HG03175 (cell line): ENCODE measurements at regions not wholly inside any gene's neighbourhood (a gene's known extent, or its start where the extent isn't known, plus 50 kb on each side); places are given as distances from the start of the nearest gene placed in this dataset.
A peak's percentile ranks its signal among the peaks of the same experiment; 100 is the strongest.

Experiments
- ATAC-seq: cut with Tn5 transposase; IDR thresholded peaks from one replicate; pipeline ENCODE4 v1.9.1; 2021; ENCODE audit warnings: mild to moderate bottlenecking, moderate library complexity; ENCODE audit not compliant: unreplicated experiment

DNA sequence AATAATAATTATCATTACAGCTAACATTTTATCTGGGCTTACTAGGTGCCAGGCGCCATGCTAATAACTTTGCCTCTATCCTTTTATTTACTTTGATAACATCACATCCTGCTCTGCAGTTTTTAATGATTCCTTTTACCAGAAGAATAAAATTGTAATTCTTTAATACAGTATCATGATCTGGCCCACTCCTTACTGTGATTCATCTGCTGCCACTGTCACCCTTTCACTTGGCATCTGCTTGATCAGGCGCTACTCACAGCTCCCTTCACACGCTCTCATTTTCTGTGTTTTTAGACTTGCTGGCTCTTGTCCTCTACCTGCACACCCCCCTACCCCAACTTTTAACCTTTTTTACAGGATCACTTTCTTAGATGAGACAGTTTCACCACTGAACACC, 167.5 kb downstream of the NTMT2 start:
- ATAC-seq = no peak

DNA sequence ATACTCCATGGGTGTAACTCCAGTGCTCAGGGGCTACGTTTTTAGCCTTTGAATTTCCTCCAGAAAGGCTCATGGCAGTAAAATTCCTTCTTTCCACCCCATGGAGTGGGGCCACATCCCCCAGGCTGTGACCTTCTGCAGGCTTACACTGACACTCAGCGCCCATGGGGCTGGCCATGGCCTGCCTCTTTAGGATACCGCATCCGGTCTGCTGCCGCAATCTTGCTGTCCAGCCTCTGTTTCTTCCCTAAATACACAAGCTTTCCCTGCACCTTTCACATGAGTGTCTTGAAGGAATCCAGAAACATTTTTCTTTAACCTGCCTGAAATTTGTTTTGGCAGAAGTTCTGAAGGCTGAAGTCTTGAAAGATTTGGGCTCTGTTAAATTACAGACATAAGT, 170.5 kb downstream of the NTMT2 start:
- no peak for ATAC-seq

- ATAC-seq = no peak
Measured at GRCh38 chr1:170318141-170318540, 172.4 kb downstream of the NTMT2 start.

DNA sequence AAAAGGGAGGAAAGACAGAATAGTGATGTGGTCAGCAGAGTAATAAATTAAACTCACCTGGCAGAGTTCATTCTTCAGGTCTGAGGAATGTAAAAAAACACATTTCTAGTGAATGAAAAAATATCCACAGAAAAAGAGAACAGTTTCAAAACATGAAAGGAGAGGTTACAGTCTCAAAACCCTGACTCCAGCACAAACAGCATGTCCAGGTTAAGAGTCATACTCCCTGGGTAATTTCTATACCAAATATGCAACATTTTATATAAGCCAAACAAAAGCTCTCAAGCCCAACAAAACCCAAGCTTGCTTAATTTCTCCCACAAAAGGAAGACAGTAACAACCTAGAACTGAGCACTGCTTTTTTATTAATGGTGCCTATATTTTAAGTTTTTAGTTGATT, 173.0 kb downstream of the NTMT2 start:
- no peak for ATAC-seq

DNA sequence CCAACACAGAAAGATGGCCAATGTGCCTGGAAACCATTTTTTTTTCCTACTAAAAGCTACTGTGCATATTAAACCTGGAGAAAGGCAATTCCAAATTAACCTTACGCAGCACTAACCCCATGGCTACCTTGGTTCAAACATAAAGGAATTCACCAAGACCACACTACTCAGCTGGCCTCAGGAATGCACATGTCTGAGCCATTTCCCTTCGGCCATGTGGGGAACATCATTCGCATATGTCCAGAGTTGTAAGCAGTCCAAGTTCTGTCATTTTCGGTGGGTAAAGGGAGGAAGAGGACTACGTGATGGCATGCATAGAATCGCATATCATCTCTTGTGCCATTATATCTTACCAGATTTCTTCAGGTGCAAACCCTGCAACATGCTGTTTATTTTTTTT, 175.4 kb downstream of the NTMT2 start:
- ATAC-seq = no peak

GRCh38 chr1:170326186-170326585, 180.4 kb downstream of the NTMT2 start:
- no peak for ATAC-seq

- ATAC-seq = no peak
Measured at GRCh38 chr1:170332801-170333200, 187.0 kb downstream of the NTMT2 start.

- no peak for ATAC-seq
Measured at GRCh38 chr1:170337413-170337994, 191.7 kb downstream of the NTMT2 start.

DNA sequence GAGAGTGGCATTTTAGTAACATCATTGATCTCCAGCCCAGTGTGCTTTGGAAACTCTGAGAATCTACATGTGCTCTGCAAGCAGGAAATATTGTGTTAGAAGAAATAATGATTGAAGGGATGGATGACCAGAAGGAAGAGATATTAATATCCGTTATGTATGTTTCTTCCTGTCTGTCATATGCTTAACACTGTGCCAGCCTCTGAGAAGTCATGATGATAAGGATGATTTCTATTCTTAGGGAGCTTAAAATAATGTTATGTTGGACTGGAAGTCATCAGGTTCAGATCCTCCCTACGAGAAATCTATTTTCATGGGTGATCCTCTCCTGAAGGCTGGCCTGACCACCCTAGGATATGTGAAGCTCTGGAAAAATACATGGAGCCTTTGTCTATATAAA, 192.4 kb upstream of the GORAB start:
- ATAC-seq = no peak

GRCh38 chr1:170340308-170340707, 191.7 kb upstream of the GORAB start:
- no peak for ATAC-seq

GRCh38 chr1:170351366-170351946, 180.5 kb upstream of the GORAB start:
- ATAC-seq = no peak

DNA sequence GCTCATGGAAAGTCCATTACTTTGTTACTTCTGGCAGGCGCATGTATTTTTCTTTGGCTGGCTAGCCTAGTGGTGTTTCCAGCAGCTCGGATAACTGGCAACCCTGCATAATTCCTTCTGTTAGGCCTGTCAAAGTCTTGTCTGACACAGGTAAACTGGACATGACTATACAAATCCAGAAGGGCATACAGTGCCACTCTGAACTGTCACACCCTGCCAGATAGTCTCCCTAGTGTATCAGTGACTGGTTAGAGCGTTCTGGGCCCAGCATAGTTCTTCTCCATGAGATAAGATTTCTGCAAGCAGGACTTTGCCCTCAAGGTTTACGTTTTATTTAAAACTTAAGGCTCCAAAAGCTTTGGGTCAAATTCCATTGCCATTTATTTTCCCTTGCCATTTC, 177.7 kb upstream of the GORAB start:
- no peak for ATAC-seq

DNA sequence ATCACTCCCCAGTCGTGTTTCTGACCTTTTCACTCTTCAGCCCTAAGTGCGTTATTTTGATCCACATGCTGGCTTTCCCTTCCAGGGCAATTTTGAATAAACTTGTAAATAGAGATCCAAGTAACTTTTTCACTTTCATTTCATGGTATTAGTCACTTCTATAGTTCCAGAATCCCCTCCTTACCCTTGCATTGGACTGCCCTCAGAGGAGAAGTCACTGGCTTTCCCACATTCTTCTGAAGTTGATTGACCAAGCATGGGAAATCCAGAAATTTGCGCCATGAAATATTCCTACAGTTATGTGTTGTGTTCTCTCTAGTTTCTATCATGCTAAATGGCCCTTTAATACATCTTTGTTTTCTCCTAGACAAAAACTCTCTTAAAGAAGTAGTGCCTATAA, 177.3 kb upstream of the GORAB start:
- ATAC-seq = no peak

- ATAC-seq = no peak
Measured at GRCh38 chr1:170355267-170355801, 176.6 kb upstream of the GORAB start.

DNA sequence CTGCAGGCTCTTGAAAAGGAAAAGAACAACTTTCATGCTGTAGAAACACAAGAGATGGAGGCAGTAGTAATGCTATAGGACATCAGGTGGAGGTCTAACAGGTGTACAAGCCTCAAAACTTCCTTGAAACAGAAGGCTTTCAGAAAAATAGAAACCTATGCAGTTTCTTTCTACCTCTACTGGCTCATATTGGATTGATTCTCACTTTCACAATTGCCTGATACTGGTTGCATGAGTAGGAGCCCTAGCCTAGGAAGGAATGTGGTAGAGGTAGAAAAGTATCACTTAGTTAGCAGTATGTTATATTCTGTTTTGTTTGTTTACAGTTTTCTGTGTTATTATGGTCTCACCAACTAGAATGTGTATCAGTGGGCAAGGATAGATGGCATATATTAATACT, 175.4 kb upstream of the GORAB start:
- peak; percentile 61 for ATAC-seq

GRCh38 chr1:170357750-170358149, 174.2 kb upstream of the GORAB start:
- no peak for ATAC-seq

DNA sequence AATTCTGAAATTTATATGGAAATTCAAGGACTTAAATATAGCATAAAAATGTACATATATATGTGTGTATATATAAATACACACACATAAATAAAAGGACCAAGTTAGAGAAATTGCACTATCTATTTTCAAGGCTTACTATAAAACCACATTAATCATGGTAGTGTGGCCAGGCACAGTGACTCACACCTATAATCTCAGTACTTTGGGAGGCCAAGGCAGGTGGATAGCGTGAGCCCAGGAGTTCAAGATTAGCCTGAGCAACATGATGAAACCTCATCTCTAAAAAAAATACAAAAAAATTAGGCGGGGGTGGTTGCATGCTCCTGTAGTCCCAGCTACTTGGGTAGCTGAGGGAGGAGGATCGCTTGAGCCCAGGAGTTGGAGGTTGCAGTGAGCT, 171.4 kb upstream of the GORAB start:
- ATAC-seq = no peak

- no peak for ATAC-seq
Measured at GRCh38 chr1:170365331-170365730, 166.6 kb upstream of the GORAB start.

DNA sequence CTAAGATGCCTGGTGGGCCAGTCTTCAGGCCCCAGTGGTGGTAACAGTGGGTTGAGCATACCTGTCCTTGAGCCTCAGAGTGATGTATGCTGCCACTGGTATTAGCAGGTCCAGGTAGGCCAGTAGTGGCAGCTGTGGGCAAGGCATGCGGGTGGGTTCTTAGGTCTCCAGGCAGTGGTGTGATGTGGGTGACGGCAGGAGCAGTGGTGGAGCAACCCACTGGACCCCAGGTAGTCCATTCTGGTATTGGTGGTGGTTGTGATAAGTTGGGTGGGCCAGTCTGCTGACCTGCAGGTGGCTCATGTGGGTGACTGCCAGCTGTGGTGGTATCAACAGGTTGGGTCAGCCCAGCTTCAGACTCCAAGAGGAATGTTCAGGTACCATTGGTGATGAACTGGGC, 165.0 kb upstream of the GORAB start:
- ATAC-seq = no peak

GRCh38 chr1:170367615-170368014, 164.4 kb upstream of the GORAB start:
- ATAC-seq = no peak

DNA sequence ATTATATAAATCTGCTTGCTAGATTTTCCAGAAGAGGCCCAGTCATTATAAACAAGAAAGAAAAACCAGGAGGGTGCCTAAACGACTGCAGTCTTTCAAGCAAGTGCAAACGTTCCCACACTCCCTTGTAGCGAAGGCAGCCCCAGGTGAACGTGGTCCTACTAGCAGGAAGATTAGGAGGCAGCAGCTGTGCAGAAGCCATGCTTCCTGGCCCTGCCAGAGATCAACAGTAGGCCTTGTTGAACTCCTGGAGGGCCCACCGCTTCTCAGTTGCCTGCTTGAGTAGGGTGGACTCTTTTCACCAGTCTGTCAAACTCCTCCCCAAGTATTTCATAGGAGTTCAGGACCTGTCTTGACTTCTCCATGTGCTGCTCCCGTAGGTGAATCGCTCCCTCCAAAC, 163.0 kb upstream of the GORAB start:
- no peak for ATAC-seq

DNA sequence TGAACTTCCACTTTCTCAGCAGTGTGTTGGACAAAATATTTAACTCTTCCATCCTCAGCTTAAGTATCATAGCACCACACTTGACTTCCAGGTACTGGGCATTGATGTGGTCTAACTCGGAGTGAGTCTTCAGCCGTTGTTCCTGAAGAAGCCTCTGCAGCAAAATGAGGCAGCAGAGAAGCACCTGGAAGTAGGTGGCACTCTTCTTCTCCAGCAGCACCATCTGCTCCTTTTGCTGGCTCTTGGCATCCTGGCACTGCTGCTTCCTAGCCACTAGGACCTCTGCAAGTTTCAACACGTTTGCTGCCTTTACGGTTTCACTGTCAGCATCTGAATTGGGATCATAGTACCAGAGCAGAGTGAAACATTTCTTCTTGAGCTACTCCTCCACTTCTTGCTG, 162.5 kb upstream of the GORAB start:
- no peak for ATAC-seq

DNA sequence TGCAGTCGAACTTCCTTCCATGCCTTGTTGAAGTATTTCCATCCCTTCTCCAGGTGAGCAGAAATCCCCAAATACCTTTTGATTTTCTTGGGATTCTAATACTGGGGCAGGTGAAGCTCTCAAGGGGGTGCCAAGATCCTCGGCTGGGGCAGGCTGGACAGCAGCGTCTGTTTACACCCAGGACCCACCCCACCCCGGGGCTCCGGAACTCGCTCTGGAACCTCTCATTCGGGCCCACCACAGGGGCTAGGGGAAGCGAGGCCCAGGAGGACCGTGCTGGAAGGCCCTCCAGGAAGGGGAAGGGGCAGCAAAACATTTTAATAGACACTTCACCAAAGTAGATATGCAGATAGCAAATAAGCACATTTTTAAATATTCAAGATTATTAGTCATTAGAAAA, 161.9 kb upstream of the GORAB start:
- ATAC-seq = no peak
